CD4-positive, alpha-beta T cell (primary cell): ENCODE measurements at regions not wholly inside any gene's neighbourhood (a gene's known extent, or its start where the extent isn't known, plus 50 kb on each side); places are given as distances from the start of the nearest gene placed in this dataset.

Experiments used
- ATAC-seq: fragments of 200-7000 bp; cut with Tn5 transposase; one replicate; pipeline ENCODE4 v1.10.0; 2022; ENCODE audit warnings: mild to moderate bottlenecking; ENCODE audit not compliant: poor library complexity
- CTCF ChIA-PET: fragments of 350-600 bp; sonication (Branson Sonifier 250); formaldehyde crosslinking; loops from one replicate; lab custom pipeline; 2021; ENCODE audit warnings: antibody characterized with exemption, inconsistent platforms; lab: Charles Lee
- POLR2A ChIA-PET: fragments of 350-600 bp; sonication (Branson Sonifier 250); formaldehyde crosslinking; loops from one replicate; lab custom pipeline; 2021; ENCODE audit warnings: antibody characterized with exemption, inconsistent platforms; lab: Charles Lee
- DNase-seq, 14 experiments: peaks; one replicate each; pipeline ENCODE4 v3.0.0-alpha.2; 2013 to 2020; ENCODE audit warnings: mixed read lengths in 2 of 14
- H3K27ac ChIP-seq, 2 donors: one replicate each; pipeline versions ENCODE4 v1.5.1 to v1.7.0; 2013; ENCODE audit warnings: low read length in 2 of 2, low read depth in 1 of 2, mild to moderate bottlenecking in 1 of 2
- H3K27me3 ChIP-seq, 2 experiments: 1 replicate in 1 of 2; 2 replicates in 1 of 2; pipeline versions ENCODE4 v1.6.1 to v1.7.0; 2013; ENCODE audit warnings: low read length in 2 of 2, control low read depth in 1 of 2, mild to moderate bottlenecking in 1 of 2, moderate library complexity in 1 of 2; ENCODE audit not compliant: insufficient read depth in 2 of 2, control insufficient read depth in 1 of 2
- H3K36me3 ChIP-seq: one replicate; pipeline ENCODE4 v1.6.1; 2013; ENCODE audit warnings: low read length, control low read depth; ENCODE audit not compliant: insufficient read depth
- H3K4me1 ChIP-seq: one replicate; pipeline ENCODE4 v1.6.1; 2013; ENCODE audit warnings: low read length, control low read depth; ENCODE audit not compliant: insufficient read depth
- H3K4me3 ChIP-seq: one replicate; pipeline ENCODE4 v1.5.1; 2013; ENCODE audit warnings: mild to moderate bottlenecking, low read length, moderate library complexity
- H3K9me3 ChIP-seq, 2 experiments: 1 replicate in 1 of 2; 2 replicates in 1 of 2; pipeline versions ENCODE4 v1.6.1 to v1.7.0; 2013; ENCODE audit warnings: low read length in 2 of 2, mild to moderate bottlenecking in 2 of 2, control low read depth in 1 of 2, moderate library complexity in 1 of 2; ENCODE audit not compliant: control insufficient read depth in 1 of 2, insufficient read depth in 1 of 2
- H3K27ac Mint-ChIP-seq: one replicate; pipeline ENCODE4 v1.8.0; 2020; ENCODE audit warnings: mixed read lengths
- H3K27me3 Mint-ChIP-seq: one replicate; pipeline ENCODE4 v1.8.0; 2021; ENCODE audit warnings: mixed read lengths
- H3K36me3 Mint-ChIP-seq: one replicate; pipeline ENCODE4 v1.8.0; 2021; ENCODE audit warnings: low read depth, mixed read lengths
- H3K4me1 Mint-ChIP-seq: one replicate; pipeline ENCODE4 v1.8.0; 2021; ENCODE audit warnings: low read depth, mixed read lengths
- H3K4me3 Mint-ChIP-seq: one replicate; pipeline ENCODE4 v1.8.0; 2020; ENCODE audit warnings: mild to moderate bottlenecking, mixed read lengths
- H3K9me3 Mint-ChIP-seq: one replicate; pipeline ENCODE4 v1.8.0; 2020; ENCODE audit warnings: mixed read lengths
- intact Hi-C, 2 experiments: fragments of 100-400 bp; cut with DNase I in 1 of 2; cut with micrococcal nuclease in 1 of 2; formaldehyde crosslinking; loops; one replicate each; pipeline versions ENCODE4 v1.15.1 to v1.9.0; 2023 to 2025; cut with DNase I, micrococcal nuclease
- TF ChIP-seq, protein P1 (sequence below): fragments of 200-600 bp; IDR thresholded peaks from one replicate; pipeline ENCODE4 v1.8.0; 2022; ENCODE audit warnings: antibody characterized with exemption, mild to moderate bottlenecking

DNA sequence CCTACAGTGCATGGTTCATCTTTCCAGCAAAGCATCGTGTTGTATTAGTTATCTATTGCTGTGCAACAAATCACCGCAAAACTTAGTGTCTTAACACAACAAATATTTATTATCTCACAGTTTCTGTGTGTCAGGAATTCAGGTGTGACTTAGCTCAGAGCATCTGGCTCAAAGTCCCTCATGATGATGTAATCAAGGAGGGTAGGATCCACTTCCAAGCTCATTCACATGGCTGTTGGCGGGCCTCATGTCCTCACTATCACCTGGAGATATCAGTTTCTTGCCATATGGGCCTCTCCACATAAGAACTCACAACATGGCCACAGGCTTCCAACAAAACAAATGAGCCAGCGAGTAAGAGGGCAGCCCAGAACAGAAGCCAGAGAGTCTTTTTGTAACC is 135.6 kb upstream of the GJB5 start:
- ChIA-PET POLR2A (no interaction called here), CTCF (no interaction called here)
- Histone ChIP-seq H3K9me3 (no peaks in the 10 kb centered on the region), H3K27ac (no peak overlapping the region), H3K4me1 (no peaks in the 10 kb centered on the region), H3K27me3 (peaks cover 5 to 16% of the 10 kb centered on the region in 2 experiments), H3K36me3 (no peaks in the 10 kb centered on the region), H3K4me3 (no peak overlapping the region)
- peaks cover 58% of the 10 kb centered on the region for H3K27me3 Mint-ChIP-seq
- no peak overlapping the region for H3K4me3 Mint-ChIP-seq
- intact Hi-C loops, result no loop called here
- H3K4me1 Mint-ChIP-seq, result no peaks in the 10 kb centered on the region
- no peaks in the 10 kb centered on the region for H3K9me3 Mint-ChIP-seq
- no peaks in the 10 kb centered on the region for H3K36me3 Mint-ChIP-seq
- ATAC-seq, result no peak
- DNase-seq, result no peak
- H3K27ac Mint-ChIP-seq, result no peak overlapping the region
- TF ChIP-seq, protein P1, sequence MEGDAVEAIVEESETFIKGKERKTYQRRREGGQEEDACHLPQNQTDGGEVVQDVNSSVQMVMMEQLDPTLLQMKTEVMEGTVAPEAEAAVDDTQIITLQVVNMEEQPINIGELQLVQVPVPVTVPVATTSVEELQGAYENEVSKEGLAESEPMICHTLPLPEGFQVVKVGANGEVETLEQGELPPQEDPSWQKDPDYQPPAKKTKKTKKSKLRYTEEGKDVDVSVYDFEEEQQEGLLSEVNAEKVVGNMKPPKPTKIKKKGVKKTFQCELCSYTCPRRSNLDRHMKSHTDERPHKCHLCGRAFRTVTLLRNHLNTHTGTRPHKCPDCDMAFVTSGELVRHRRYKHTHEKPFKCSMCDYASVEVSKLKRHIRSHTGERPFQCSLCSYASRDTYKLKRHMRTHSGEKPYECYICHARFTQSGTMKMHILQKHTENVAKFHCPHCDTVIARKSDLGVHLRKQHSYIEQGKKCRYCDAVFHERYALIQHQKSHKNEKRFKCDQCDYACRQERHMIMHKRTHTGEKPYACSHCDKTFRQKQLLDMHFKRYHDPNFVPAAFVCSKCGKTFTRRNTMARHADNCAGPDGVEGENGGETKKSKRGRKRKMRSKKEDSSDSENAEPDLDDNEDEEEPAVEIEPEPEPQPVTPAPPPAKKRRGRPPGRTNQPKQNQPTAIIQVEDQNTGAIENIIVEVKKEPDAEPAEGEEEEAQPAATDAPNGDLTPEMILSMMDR, result no peak

DNA sequence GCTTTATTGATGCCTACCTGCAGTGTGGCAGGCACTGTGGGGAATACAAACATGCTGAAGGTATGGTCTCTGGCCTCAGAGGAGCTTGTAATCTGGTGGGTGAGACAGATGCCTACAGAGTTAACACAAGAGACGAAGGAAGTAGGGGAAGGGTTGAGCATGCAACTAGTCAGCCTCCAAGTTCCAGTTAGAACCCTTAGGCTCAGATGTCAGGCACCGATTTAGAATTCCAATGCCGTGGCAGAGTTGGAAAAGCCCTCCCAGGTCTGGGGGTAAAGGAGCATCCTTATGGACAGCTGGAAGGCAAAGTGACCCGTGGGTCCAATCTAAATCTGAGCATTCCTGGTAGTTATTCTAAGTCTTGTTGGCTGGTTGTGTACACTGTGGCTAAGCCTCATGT is 132.9 kb upstream of the GJB5 start:
- Histone ChIP-seq H3K36me3 (no peaks in the 10 kb centered on the region), H3K4me1 (no peaks in the 10 kb centered on the region), H3K27ac (no peak overlapping the region), H3K9me3 (no peaks in the 10 kb centered on the region), H3K27me3 (peaks cover 3 to 11% of the 10 kb centered on the region in 2 experiments), H3K4me3 (no peak overlapping the region)
- TF ChIP-seq, protein P1, result no peak
- no peaks in the 10 kb centered on the region for H3K4me1 Mint-ChIP-seq
- H3K36me3 Mint-ChIP-seq, result no peaks in the 10 kb centered on the region
- no peak for ATAC-seq
- no peaks in the 10 kb centered on the region for H3K9me3 Mint-ChIP-seq
- CTCF ChIA-PET, result no interaction called here
- H3K27me3 Mint-ChIP-seq, result peaks cover 50% of the 10 kb centered on the region
- intact Hi-C loops, result no loop called here
- H3K4me3 Mint-ChIP-seq, result no peak overlapping the region
- POLR2A ChIA-PET, result no interaction called here
- DNase-seq, result no peak
- H3K27ac Mint-ChIP-seq, result no peak overlapping the region

DNA sequence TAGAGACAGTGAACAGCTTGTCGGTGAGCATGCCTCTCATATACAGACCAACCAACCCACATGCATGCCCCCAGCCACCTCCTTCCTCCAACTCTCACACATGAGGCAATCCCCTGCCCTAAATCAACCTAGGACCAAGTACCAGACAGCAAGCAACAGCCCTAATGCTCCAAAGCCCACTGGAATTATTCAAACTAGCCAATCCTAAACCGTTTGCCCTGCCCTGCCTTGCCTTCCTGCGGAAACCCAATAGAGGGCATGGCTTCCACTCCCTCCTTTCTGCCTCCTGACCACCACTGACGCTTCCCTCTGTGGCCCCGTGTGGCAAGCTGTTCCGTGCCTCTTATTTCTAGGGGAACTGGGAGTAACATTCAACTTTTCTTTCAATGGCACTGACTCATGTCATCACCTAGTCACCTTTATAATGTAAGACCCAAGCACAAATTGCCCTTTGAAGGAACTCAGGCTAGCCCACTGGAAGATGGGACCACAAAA is 129.3 kb upstream of the GJB5 start:
- no peak overlapping the region for H3K27ac ChIP-seq
- H3K9me3 ChIP-seq, result no peaks in the 10 kb centered on the region
- ChIA-PET POLR2A (no interaction called here), CTCF (no interaction called here)
- peaks cover 24% of the 10 kb centered on the region for H3K27me3 Mint-ChIP-seq
- no peak for DNase-seq
- TF ChIP-seq, protein P1, result no peak
- no peaks in the 10 kb centered on the region for H3K27me3 ChIP-seq
- H3K4me3 Mint-ChIP-seq, result no peak overlapping the region
- no peaks in the 10 kb centered on the region for H3K4me1 ChIP-seq
- no peaks in the 10 kb centered on the region for H3K4me1 Mint-ChIP-seq
- H3K4me3 ChIP-seq, result no peak overlapping the region
- ATAC-seq, result no peak
- H3K27ac Mint-ChIP-seq, result no peak overlapping the region
- H3K36me3 Mint-ChIP-seq, result no peaks in the 10 kb centered on the region
- H3K9me3 Mint-ChIP-seq, result no peaks in the 10 kb centered on the region
- H3K36me3 ChIP-seq, result no peaks in the 10 kb centered on the region
- intact Hi-C loops, result no loop called here
